T47D (cell line): ENCODE measurements at regions not wholly inside any gene's neighbourhood (a gene's known extent, or its start where the extent isn't known, plus 50 kb on each side); places are given as distances from the start of the nearest gene placed in this dataset.

Experiments used
- DNase-seq, 2 experiments: peaks; one replicate each; pipeline versions ENCODE4 v3.0.0 to v3.0.0-alpha.2; 2011 to 2012; ENCODE audit warnings: low read depth in 1 of 2, low spot score in 1 of 2
- JUND ChIP-seq: IDR thresholded peaks from 2 replicates; pipeline ENCODE4 v1.6.1; 2012; ENCODE audit warnings: low read depth
- in situ Hi-C: cut with HindIII; loops from 2 replicates; pipeline ENCODE4 v1.10.0; 2016; ENCODE audit warnings: low sequenced_read_pairs, low pct_unique_long_range_greater_than_20kb

- no peak for DNase-seq
- in situ Hi-C loops: no loop called here
- no peak for TF ChIP-seq JUND
Observed at GRCh38 chr14:80403036-80403435, 191.7 kb upstream of the DIO2 start.

- in situ Hi-C loops: no loop called here
- DNase-seq: no peak
Observed at GRCh38 chr14:80395031-80395430, 183.7 kb upstream of the DIO2 start.

DNA sequence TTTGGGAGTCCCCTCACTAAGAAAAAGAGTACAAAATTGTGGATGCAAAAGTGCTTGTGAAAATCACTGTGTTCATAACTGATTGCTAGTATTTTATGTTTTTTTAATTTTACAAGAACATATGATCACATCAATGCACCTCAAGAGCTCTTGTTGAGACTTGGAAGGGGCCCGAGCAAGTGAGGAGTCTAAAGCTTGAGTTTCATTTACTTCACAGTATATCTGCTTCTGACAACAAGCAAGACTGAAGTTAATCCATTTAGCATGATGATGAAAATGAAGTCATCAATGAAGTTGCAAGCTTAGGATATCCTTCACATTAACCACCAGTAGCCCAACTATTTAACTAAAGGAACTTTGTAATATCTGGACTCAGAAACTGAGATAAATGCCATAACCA, 182.5 kb upstream of the DIO2 start:
- in situ Hi-C loops: no loop called here
- DNase-seq: no peak
- TF ChIP-seq JUND: no peak

More at GRCh38 chr14:80395031-80395430, 183.7 kb upstream of the DIO2 start:
- no peak for TF ChIP-seq JUND

DNA sequence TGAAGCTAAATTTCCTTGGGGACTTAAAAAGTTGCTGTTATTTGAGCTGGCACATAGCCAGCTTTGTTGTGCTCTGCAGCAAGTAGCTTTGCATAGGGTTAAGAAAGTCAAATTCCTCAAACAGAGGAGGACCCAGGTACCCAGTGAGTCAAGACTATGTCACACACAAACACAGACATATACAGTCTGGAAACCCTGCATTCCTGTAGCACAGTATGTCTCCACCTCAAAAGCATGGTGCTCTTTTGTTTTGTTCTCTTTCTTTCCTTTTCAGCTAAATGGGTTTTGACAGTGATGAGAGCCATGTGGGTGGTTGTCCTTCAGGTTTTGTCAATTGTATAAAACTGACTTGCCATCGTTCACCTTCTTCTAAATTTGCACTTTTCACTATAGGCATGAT, 179.6 kb upstream of the DIO2 start:
- in situ Hi-C loops: no loop called here
- peak in 1 of 2 experiments; percentile 76 for DNase-seq
- no peak for TF ChIP-seq JUND

GRCh38 chr14:80388980-80389711, 177.8 kb upstream of the DIO2 start:
- in situ Hi-C loops: no loop called here
- DNase-seq: no peak
- TF ChIP-seq JUND: no peak

GRCh38 chr14:80387563-80387981, 176.3 kb upstream of the DIO2 start:
- peak in 1 of 2 experiments; percentile 24 for DNase-seq
- in situ Hi-C loops: no loop called here
- TF ChIP-seq JUND: no peak

DNA sequence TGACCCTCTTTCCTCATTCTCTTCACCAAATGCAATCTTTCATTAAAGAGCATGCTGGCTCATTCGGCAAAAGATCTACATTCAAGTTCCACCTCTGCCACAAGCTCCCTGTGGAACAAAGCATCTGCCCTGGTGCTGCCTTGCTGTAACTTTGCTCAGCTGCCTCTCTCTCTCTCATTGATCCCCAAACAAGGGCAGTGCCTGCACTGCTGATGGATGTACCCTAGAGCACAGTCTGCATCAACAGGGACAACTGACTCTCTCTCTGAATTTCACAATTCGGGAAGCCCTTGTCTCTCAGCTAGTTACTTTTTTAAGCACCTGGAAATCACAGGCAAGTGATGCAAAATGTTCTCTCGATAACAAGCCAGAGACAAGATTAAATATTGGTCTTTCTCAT, 174.0 kb upstream of the DIO2 start:
- in situ Hi-C loops: no loop called here
- no peak for TF ChIP-seq JUND
- DNase-seq: peak in 1 of 2 experiments; percentile 21

DNA sequence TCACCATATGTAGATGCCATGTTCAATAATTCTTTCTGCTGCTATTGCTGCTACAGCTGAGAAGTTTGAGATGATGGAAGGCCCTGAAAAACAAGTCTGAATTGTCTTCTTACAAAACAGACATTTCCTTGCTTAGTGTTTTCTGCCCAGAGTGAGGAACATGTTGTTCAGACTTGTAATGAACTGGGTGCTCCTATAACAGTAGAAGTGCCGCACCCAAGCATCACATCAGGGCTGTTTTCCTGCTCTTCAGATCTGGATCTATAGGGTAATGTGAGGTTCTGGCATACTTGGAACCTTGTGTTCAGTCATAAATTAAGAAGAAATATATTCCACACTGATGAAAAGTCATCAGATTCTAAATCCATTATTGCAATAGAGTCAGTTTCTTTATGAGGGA, 171.9 kb upstream of the DIO2 start:
- no peak for TF ChIP-seq JUND
- DNase-seq: no peak
- in situ Hi-C loops: no loop called here

GRCh38 chr14:80381807-80382363, 170.6 kb upstream of the DIO2 start:
- in situ Hi-C loops: no loop called here
- no peak for DNase-seq

GRCh38 chr14:80379035-80379434, 167.7 kb upstream of the DIO2 start:
- in situ Hi-C loops: no loop called here
- no peak for DNase-seq
- no peak for TF ChIP-seq JUND

More at GRCh38 chr14:80381807-80382363, 170.6 kb upstream of the DIO2 start:
- no peak for TF ChIP-seq JUND

DNA sequence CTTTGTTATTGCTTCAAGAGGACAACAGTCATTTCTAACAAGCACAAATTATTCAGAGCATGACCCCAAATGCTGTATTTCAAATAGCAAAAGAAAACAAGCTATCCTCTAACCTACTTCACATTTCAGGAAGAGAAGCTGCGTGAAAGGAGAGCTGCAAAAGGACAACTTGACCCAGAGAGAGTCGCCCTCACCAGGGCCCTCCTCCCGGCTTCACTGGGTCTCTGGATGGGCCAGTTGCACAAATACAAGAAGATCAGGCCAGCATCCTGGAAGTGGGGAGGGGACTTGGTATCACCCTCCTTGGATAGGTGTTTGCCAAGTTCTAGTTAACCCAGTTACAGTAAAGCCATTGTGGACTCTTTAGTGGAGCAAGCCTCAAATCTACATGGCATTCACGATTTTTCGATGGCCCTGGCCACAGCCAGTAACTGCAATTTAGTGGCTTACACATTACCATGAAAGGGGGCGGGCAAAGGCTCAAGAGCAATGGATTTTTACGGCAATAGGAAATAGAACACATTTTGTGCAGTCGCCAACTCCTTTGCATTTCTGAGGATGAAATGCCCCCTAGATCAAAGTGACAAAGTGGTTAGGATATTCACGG, 166.9 kb upstream of the DIO2 start:
- no peak for TF ChIP-seq JUND
- DNase-seq: no peak
- in situ Hi-C loops: no loop called here

DNA sequence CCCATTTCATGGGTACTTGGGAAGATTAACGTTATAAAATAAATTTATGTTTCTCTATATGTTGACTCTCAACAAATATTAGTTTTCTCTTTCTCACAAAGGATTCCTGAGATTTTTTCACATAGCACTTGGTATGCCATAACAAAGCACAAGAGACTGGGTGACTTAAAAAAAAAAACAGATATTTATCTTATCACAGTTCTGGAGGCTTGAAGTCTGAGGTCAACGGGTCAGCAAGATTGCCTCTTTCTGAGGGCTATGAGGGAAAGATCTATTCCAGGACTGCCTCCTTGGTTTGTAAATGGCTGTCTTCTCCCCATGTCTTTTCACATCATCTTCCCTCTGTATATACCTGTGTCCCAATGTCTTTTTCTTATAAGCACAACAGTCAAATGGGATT, 153.5 kb upstream of the DIO2 start:
- no peak for TF ChIP-seq JUND
- in situ Hi-C loops: no loop called here
- DNase-seq: no peak

DNA sequence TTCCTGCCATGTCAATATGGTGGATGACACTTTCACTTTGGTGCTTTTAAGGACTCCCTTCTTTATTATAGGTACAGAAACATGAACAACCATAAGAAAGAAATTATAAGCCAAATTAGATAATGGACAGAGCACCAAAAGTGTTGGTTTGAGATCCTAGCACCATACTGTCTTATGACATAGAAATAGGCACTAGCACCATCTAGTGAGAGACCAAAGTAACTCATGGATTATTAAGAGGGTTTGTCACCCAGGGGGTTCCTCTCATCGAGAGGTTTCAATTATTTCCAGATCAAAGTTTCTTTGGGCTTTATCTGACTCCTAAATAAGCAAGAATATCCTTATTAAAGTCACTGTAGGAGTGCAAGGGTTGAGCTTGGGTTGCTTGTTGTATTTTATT, 153.0 kb upstream of the DIO2 start:
- TF ChIP-seq JUND: no peak
- in situ Hi-C loops: no loop called here
- DNase-seq: peak; percentile 18 to 48

GRCh38 chr14:80358112-80358511, 146.8 kb upstream of the DIO2 start:
- no peak for DNase-seq
- in situ Hi-C loops: no loop called here
- TF ChIP-seq JUND: no peak
